ENCODE measurements at regions not wholly inside any gene's neighbourhood (a gene's known extent, or its start where the extent isn't known, plus 50 kb on each side); places are given as distances from the start of the nearest gene placed in this dataset.

DNA sequence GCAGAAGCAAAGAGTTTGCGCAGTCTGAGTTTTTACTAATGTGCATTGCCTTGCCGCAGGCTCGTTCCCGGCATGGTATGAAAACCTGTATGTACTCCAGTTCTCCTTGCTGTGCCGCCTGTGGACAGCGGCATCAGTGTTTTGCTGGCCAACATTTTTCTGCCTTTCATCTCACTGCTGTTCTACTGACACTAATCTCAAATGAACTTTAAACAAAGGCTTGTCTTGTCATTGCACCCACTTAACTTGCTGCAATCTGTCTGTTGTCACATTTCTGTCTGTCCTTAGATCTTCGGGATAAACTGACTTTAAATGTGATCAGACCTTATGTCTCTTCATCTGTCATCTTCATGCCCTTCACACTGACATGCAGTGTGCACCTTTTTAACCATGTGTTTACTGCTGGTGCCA, 71.7 kb upstream of the ZNRF2 start:
- DNase-seq (ENCODE audit: low spot score): no peak
- ATAC-seq (ENCODE audit: low FRiP score): no peak
- TF ChIP-seq, protein P1, sequence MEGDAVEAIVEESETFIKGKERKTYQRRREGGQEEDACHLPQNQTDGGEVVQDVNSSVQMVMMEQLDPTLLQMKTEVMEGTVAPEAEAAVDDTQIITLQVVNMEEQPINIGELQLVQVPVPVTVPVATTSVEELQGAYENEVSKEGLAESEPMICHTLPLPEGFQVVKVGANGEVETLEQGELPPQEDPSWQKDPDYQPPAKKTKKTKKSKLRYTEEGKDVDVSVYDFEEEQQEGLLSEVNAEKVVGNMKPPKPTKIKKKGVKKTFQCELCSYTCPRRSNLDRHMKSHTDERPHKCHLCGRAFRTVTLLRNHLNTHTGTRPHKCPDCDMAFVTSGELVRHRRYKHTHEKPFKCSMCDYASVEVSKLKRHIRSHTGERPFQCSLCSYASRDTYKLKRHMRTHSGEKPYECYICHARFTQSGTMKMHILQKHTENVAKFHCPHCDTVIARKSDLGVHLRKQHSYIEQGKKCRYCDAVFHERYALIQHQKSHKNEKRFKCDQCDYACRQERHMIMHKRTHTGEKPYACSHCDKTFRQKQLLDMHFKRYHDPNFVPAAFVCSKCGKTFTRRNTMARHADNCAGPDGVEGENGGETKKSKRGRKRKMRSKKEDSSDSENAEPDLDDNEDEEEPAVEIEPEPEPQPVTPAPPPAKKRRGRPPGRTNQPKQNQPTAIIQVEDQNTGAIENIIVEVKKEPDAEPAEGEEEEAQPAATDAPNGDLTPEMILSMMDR (IDR thresholded peaks at IDR 0.05): no peak

DNA sequence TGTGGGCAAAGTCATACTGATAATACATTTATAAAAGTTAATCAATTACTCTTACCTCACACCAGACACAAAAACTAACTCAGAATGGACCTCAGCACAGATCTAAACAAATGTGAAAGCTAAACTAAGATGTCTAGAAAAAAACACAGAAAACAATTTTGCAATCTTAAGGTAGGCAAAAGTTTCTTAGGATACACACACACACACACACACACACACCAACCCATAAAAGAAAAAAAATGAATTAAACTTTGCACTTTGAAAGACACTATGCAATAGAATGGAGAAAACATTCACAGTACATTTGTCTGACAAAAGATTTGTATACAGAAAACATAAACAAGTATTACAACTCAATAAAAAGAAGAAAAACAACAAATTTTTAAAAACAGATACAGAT, 70.8 kb upstream of the ZNRF2 start:
- ATAC-seq (ENCODE audit: low FRiP score): no peak
- DNase-seq (ENCODE audit: low spot score): no peak
- TF ChIP-seq, protein P1 (IDR thresholded peaks at IDR 0.05): no peak

DNA sequence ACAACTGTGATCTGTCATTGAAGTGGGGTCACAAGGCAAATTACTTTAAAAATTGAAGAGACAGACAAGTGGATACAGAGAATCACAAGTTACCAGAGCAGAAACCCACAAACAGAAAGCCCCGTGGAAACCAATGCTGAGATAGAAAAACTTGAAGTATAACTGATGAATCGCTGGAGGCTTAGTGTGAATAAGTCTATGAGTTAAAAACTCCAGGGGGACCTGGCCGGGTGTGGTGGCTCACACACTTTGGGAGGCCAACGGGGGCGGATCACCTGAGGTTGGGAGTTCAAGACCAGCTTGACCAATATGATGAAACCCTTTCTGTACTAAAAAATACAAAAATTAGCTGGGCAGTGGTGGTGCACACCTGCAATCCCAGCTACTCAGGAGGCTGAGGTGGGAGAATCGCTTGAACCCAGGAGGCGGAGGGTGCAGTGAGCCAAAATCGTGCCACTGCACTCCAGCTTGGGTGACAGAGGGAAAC, 69.7 kb upstream of the ZNRF2 start:
- TF ChIP-seq, protein P1 (IDR thresholded peaks at IDR 0.05): no peak
- DNase-seq (ENCODE audit: low spot score) (no peak), ATAC-seq (ENCODE audit: low FRiP score) (no peak)

DNA sequence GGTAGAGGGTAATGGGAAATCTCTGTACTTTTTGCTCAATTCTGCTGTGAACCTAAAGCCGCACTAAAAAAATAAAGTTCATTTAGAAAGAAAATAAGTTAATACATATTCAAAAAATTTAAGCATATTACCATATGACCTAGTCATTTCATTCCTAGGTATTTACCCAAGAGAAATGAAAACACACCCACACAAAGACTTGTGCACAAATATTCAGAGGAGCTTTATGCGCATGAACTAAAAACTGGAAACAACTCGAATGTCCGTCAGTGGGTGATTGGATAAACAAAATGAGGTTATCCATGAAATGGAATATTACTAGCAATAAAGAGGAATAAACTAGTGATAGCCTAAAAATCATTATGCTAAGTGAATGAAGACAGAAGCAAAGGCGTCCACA, 62.6 kb upstream of the ZNRF2 start:
- DNase-seq (ENCODE audit: low spot score) (no peak), ATAC-seq (ENCODE audit: low FRiP score) (no peak)
- TF ChIP-seq, protein P1 (IDR thresholded peaks at IDR 0.05): no peak

DNA sequence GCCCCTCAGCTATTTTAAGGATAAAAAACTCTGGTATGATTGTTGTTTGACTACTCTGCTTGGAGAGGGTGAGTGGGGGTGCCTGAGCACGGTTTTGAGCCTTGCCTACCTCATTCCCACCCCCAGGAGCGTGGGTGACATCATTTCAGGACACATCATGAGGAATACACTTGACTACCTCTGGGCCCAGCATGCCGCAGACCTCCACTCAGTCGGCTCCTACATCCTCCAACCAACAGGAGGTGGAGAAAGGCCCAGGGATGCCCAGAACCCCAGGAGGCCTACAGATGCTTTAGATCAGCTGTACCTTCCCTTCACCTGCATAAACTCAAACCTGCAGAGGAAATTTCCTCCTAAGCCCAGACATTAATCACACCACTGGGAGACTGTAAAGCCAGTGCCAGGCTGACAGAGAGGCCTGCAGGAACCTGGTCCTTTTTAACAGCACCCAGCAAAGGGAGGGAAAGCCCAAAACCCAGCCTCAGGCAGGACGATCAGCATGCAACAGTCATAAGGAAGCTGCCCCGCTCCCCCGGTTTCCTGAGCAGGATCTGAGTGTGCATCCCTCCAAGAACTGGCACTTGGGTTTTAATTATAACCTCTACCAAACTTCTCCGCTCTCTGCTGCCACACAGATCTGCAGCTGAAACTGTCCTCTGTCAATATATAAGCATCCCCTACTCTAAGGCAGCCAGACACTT, 61.7 kb upstream of the ZNRF2 start:
- DNase-seq (ENCODE audit: low spot score): no peak
- TF ChIP-seq, protein P1 (IDR thresholded peaks at IDR 0.05): no peak
- ATAC-seq (ENCODE audit: low FRiP score): no peak

DNA sequence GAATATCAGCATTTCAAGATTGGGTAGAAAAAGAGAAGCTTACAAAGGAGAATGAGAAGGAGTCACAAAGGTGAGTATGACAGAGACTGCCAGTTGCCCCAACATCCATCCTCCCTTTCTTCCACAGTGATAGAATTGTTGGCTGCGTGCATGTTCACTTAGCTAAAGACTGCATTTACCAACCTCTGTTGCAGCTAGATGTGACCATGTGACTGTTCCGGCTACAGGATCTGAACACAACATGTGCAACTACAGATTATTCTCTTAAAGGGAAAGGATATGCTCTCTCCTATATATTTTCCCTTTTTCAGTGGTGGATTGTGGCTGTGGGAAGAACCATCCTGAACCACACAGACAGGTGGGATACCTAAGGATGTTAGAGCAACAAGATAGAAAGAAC, 60.5 kb upstream of the ZNRF2 start:
- ATAC-seq (ENCODE audit: low FRiP score) (no peak), DNase-seq (ENCODE audit: low spot score) (no peak)
- TF ChIP-seq, protein P1 (IDR thresholded peaks at IDR 0.05): no peak

DNA sequence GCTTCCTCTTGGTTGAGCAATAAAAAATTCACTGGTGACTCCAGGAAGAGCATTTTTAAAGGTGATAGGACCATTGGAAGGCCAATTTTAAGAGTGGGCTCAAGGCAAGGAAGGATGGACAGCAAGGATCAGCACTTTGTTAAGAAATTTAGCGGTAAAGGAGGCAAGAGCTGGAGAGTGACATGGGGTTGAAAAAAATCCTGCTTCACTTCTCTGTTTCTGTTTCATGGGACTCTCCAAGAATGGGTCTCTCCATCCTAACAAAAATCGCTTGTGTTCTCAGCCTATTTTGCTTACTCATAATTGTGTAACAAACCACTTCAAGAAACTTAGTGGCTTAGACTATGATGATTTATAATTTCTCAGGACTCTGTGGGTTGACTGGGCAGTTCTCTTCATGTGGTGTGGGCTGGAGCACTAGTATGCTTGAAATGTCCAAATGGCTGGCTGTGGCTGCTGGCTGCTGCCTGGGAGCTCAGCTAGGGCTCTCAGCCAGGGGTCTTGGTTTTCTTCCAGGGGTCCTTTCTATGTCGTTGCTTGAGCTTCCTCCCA, 59.8 kb upstream of the ZNRF2 start:
- TF ChIP-seq, protein P1 (IDR thresholded peaks at IDR 0.05): no peak
- no peak for DNase-seq (ENCODE audit: low spot score)

More for the DNA sequence above, 59.8 kb upstream of the ZNRF2 start:
- ATAC-seq (ENCODE audit: low FRiP score): no peak
